Neural progenitor cell (in vitro differentiated cells): ENCODE measurements at regions not wholly inside any gene's neighbourhood (a gene's known extent, or its start where the extent isn't known, plus 50 kb on each side); places are given as distances from the start of the nearest gene placed in this dataset.
A peak's percentile ranks its signal among the peaks of the same experiment; 100 is the strongest.

Experiments
- DNase-seq: peaks from one replicate; pipeline ENCODE4 v3.0.0-alpha.2; 2016; ENCODE audit warnings: low spot score
- H2AFZ ChIP-seq: fragments of 200-600 bp; sonication (generic); replicated peaks from 2 replicates; pipeline ENCODE4 v1.6.1; 2016; ENCODE audit warnings: antibody characterized with exemption
- H3F3A ChIP-seq: fragments of 200-600 bp; sonication (generic); 2 replicates; pipeline ENCODE4 v1.6.1; 2016; ENCODE audit warnings: antibody characterized with exemption, low read depth
- H3K27ac ChIP-seq: fragments of 200-600 bp; sonication (generic); 2 replicates; pipeline ENCODE4 v1.5.1; 2016; ENCODE audit warnings: mild to moderate bottlenecking
- H3K27me3 ChIP-seq: fragments of 200-600 bp; sonication (generic); 2 replicates; pipeline ENCODE4 v1.6.1; 2016; ENCODE audit warnings: mild to moderate bottlenecking, moderate library complexity
- H3K36me3 ChIP-seq: fragments of 200-600 bp; sonication (generic); 2 replicates; pipeline ENCODE4 v1.5.1; 2016
- H3K4me1 ChIP-seq: fragments of 200-600 bp; sonication (generic); 2 replicates; pipeline ENCODE4 v1.6.1; 2016; ENCODE audit warnings: mixed run types
- H3K4me2 ChIP-seq: fragments of 200-600 bp; sonication (generic); 2 replicates; pipeline ENCODE4 v1.6.1; 2016
- H3K4me3 ChIP-seq: fragments of 200-600 bp; sonication (generic); 2 replicates; pipeline ENCODE4 v1.5.1; 2016
- H3K79me2 ChIP-seq: fragments of 200-600 bp; sonication (generic); 2 replicates; pipeline ENCODE4 v1.6.1; 2016; ENCODE audit warnings: low read depth
- H3K9ac ChIP-seq: fragments of 200-600 bp; sonication (generic); 2 replicates; pipeline ENCODE4 v1.6.1; 2016
- H3K9me3 ChIP-seq: fragments of 200-600 bp; sonication (generic); 2 replicates; pipeline ENCODE4 v1.5.1; 2016; ENCODE audit warnings: low read depth
- H4K20me1 ChIP-seq: fragments of 200-600 bp; sonication (generic); 2 replicates; pipeline ENCODE4 v1.6.1; 2016; ENCODE audit warnings: low read depth
- H3K27ac Mint-ChIP-seq: 3 replicates; pipeline ENCODE4 v1.8.0; 2021; ENCODE audit warnings: mixed read lengths
- H3K27me3 Mint-ChIP-seq: 2 replicates; pipeline ENCODE4 v1.8.0; 2022; ENCODE audit warnings: low read depth, mild to moderate bottlenecking, inconsistent platforms, moderate library complexity, mixed read lengths; ENCODE audit not compliant: insufficient read depth
- H3K36me3 Mint-ChIP-seq: 3 replicates; pipeline ENCODE4 v1.8.0; 2021; ENCODE audit warnings: mixed read lengths
- H3K4me1 Mint-ChIP-seq: 3 replicates; pipeline ENCODE4 v1.8.0; 2021; ENCODE audit warnings: mixed read lengths
- H3K4me3 Mint-ChIP-seq: 3 replicates; pipeline ENCODE4 v1.8.0; 2021; ENCODE audit warnings: mild to moderate bottlenecking, moderate library complexity, mixed read lengths
- H3K9me3 Mint-ChIP-seq: 3 replicates; pipeline ENCODE4 v1.8.0; 2020; ENCODE audit warnings: mixed read lengths
- EZH2 ChIP-seq: fragments of 200-600 bp; sonication (generic); IDR thresholded peaks from 2 replicates; pipeline ENCODE4 v1.6.1; 2017; ENCODE audit warnings: antibody characterized with exemption, mild to moderate bottlenecking, moderate library complexity
- EZH2phosphoT487 ChIP-seq: fragments of 200-600 bp; sonication (generic); IDR thresholded peaks from 2 replicates; pipeline ENCODE4 v1.6.1; 2017; ENCODE audit warnings: antibody characterized with exemption
- TF ChIP-seq, protein P1 (sequence below): fragments of 200-600 bp; sonication (generic); IDR thresholded peaks from 2 replicates; pipeline ENCODE4 v1.5.1; 2017; ENCODE audit warnings: antibody characterized with exemption, mild to moderate bottlenecking

DNA sequence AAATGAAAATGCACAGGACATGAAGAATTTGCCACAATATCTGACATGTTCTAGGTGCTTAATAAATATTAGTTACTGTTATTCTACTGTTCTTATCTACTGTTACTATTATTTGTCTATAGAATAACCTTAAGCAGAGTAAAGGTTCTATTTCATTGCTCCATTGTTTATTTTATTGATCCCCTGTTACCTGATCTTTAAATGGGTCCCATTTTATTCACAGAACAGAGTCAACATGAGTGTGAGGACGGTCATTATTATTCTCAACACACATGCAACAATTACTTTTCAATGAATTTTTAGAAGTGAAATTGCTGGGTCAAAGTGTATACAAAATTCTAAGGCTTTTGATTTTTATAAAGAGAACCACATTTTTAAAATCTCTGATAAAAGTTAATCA, 186.9 kb downstream of the AHR start:
- no peaks in the 10 kb centered on the region for H3K9me3 ChIP-seq
- no peak overlapping the region for H3K27ac ChIP-seq
- peaks cover 11% of the 10 kb centered on the region for H3F3A ChIP-seq
- H3K36me3 Mint-ChIP-seq, result no peaks in the 10 kb centered on the region
- H3K79me2 ChIP-seq, result no peaks in the 10 kb centered on the region
- H3K9me3 Mint-ChIP-seq, result peaks cover 2% of the 10 kb centered on the region
- H3K4me2 ChIP-seq, result no peak overlapping the region
- H2AFZ ChIP-seq, result no peak overlapping the region
- no peak overlapping the region for H3K27ac Mint-ChIP-seq
- no peak overlapping the region for H3K4me3 Mint-ChIP-seq
- no peaks in the 10 kb centered on the region for H4K20me1 ChIP-seq
- H3K4me1 Mint-ChIP-seq, result no peaks in the 10 kb centered on the region
- no peak overlapping the region for H3K9ac ChIP-seq
- H3K4me1 ChIP-seq, result peaks cover 16% of the 10 kb centered on the region
- DNase-seq, result no peak
- no peak overlapping the region for H3K4me3 ChIP-seq
- no peaks in the 10 kb centered on the region for H3K27me3 ChIP-seq
- no peaks in the 10 kb centered on the region for H3K27me3 Mint-ChIP-seq
- TF ChIP-seq EZH2phosphoT487 (no peak), EZH2 (no peak)
- TF ChIP-seq, protein P1, sequence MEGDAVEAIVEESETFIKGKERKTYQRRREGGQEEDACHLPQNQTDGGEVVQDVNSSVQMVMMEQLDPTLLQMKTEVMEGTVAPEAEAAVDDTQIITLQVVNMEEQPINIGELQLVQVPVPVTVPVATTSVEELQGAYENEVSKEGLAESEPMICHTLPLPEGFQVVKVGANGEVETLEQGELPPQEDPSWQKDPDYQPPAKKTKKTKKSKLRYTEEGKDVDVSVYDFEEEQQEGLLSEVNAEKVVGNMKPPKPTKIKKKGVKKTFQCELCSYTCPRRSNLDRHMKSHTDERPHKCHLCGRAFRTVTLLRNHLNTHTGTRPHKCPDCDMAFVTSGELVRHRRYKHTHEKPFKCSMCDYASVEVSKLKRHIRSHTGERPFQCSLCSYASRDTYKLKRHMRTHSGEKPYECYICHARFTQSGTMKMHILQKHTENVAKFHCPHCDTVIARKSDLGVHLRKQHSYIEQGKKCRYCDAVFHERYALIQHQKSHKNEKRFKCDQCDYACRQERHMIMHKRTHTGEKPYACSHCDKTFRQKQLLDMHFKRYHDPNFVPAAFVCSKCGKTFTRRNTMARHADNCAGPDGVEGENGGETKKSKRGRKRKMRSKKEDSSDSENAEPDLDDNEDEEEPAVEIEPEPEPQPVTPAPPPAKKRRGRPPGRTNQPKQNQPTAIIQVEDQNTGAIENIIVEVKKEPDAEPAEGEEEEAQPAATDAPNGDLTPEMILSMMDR, result no peak
- H3K36me3 ChIP-seq, result no peaks in the 10 kb centered on the region

DNA sequence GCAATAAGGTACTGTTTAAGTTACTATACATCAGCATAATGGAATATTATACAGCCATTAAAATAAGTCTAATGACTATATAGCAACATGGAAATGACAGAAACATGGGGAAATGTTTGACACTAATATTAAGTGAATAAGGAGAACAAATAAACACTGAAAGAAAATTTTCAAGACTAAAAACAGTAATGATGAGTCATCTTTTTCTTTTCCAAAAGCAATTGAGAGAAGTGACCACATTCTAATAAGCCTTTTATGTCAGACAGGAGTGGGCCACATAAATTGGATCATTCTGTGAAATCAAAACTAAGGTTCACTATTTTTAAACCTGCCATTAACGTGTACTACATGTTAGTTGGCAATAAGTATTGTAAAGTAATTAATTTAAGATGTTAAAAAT, 187.5 kb downstream of the AHR start:
- Mint-ChIP-seq H3K27me3 (no peaks in the 10 kb centered on the region), H3K4me3 (no peak overlapping the region), H3K36me3 (no peaks in the 10 kb centered on the region), H3K4me1 (no peaks in the 10 kb centered on the region), H3K9me3 (peaks cover 2% of the 10 kb centered on the region), H3K27ac (no peak overlapping the region)
- Histone ChIP-seq H3K27ac (no peak overlapping the region), H3K9me3 (no peaks in the 10 kb centered on the region), H3K9ac (no peak overlapping the region), H3F3A (peaks cover 11% of the 10 kb centered on the region), H3K4me3 (no peak overlapping the region), H3K4me1 (peaks cover 16% of the 10 kb centered on the region), H4K20me1 (no peaks in the 10 kb centered on the region), H3K4me2 (no peak overlapping the region), H3K79me2 (no peaks in the 10 kb centered on the region), H2AFZ (no peak overlapping the region), H3K36me3 (no peaks in the 10 kb centered on the region), H3K27me3 (no peaks in the 10 kb centered on the region)
- DNase-seq, result no peak
- TF ChIP-seq, protein P1, result no peak
- TF ChIP-seq EZH2phosphoT487 (no peak), EZH2 (no peak)

DNA sequence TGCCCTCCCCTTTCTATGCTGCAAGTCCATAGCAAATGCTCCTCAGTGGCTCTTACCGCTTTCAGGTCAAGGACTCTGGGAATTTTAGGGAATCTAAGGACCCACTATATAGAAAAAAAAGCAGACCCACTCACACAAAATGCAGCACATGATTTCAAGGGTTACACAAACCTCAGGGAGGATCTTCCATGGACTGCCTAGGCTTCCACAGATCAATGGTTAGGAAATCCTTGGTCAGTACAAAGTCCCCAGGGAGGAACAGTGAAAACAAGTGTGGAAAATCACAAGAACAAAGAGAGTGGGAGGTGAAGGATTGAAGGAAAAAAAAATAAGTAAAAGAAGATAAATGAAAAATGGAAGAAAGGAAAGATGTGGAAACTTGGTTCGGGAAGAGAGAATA, 188.4 kb downstream of the AHR start:
- Histone ChIP-seq H3K4me3 (no peak overlapping the region), H4K20me1 (no peaks in the 10 kb centered on the region), H3F3A (peaks cover 11% of the 10 kb centered on the region), H3K79me2 (no peaks in the 10 kb centered on the region), H3K27ac (peak overlapping the region; percentile 34), H3K36me3 (no peaks in the 10 kb centered on the region), H2AFZ (no peak overlapping the region), H3K4me2 (no peak overlapping the region), H3K9ac (no peak overlapping the region), H3K9me3 (no peaks in the 10 kb centered on the region), H3K4me1 (peaks cover 16% of the 10 kb centered on the region), H3K27me3 (no peaks in the 10 kb centered on the region)
- no peaks in the 10 kb centered on the region for H3K4me1 Mint-ChIP-seq
- no peak overlapping the region for H3K27ac Mint-ChIP-seq
- TF ChIP-seq EZH2 (no peak), EZH2phosphoT487 (no peak)
- TF ChIP-seq, protein P1, result no peak
- H3K4me3 Mint-ChIP-seq, result no peak overlapping the region
- peaks cover 2% of the 10 kb centered on the region for H3K9me3 Mint-ChIP-seq
- no peaks in the 10 kb centered on the region for H3K27me3 Mint-ChIP-seq
- H3K36me3 Mint-ChIP-seq, result no peaks in the 10 kb centered on the region
- no peak for DNase-seq
